ENCODE measurements at regions not wholly inside any gene's neighbourhood (a gene's known extent, or its start where the extent isn't known, plus 50 kb on each side); places are given as distances from the start of the nearest gene placed in this dataset.

- no peak for TF ChIP-seq POLR2AphosphoS5 (IDR thresholded peaks at IDR 0.05)
- no peak for TF ChIP-seq POLR2A (IDR thresholded peaks at IDR 0.05)
- TF ChIP-seq, protein P1, sequence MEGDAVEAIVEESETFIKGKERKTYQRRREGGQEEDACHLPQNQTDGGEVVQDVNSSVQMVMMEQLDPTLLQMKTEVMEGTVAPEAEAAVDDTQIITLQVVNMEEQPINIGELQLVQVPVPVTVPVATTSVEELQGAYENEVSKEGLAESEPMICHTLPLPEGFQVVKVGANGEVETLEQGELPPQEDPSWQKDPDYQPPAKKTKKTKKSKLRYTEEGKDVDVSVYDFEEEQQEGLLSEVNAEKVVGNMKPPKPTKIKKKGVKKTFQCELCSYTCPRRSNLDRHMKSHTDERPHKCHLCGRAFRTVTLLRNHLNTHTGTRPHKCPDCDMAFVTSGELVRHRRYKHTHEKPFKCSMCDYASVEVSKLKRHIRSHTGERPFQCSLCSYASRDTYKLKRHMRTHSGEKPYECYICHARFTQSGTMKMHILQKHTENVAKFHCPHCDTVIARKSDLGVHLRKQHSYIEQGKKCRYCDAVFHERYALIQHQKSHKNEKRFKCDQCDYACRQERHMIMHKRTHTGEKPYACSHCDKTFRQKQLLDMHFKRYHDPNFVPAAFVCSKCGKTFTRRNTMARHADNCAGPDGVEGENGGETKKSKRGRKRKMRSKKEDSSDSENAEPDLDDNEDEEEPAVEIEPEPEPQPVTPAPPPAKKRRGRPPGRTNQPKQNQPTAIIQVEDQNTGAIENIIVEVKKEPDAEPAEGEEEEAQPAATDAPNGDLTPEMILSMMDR (IDR thresholded peaks at IDR 0.05 in 8 of 11, conservative IDR thresholded peaks at IDR 0.05 in 3 of 11), result no peak
- Histone ChIP-seq H3K4me1 (no peaks in the 10 kb centered on the region), H3K4me3 (no peak overlapping the region), H3K36me3 (no peaks in the 10 kb centered on the region), H3K27me3 (replicated peaks in 1 of 7) (no peaks in the 10 kb centered on the region), H3K9me3 (no peaks in the 10 kb centered on the region), H3K27ac (no peak overlapping the region)
- no peak for DNase-seq
- 94 to 99% (median 97%) methylated on average over 2 of the region's 2 CpGs for WGBS, 5 donors
- intact Hi-C loops (cut with DNase I; ENCODE audit: low total_unique reads), result no loop called here
Measured at GRCh38 chr2:149701241-149701640, 113.7 kb upstream of the MMADHC start.

- intact Hi-C loops (cut with DNase I; ENCODE audit: low total_unique reads), result no loop called here
- peak overlapping the region in 4 of 8 donors; percentile 7 to 54 (median 42) for H3K27ac ChIP-seq
- 59 to 84% (median 77%) methylated on average over 3 of the region's 3 CpGs for WGBS, 5 donors
- no peak overlapping the region for H3K4me3 ChIP-seq
- H3K36me3 ChIP-seq, result no peaks in the 10 kb centered on the region
- no peak for DNase-seq
- no peaks in the 10 kb centered on the region for H3K9me3 ChIP-seq
- no peak for TF ChIP-seq POLR2A (IDR thresholded peaks at IDR 0.05)
- no peak for TF ChIP-seq POLR2AphosphoS5 (IDR thresholded peaks at IDR 0.05)
- TF ChIP-seq, protein P1 (IDR thresholded peaks at IDR 0.05 in 8 of 11, conservative IDR thresholded peaks at IDR 0.05 in 3 of 11), result no peak
- H3K4me1 ChIP-seq, result no peaks in the 10 kb centered on the region
- H3K27me3 ChIP-seq (replicated peaks in 1 of 7), result no peaks in the 10 kb centered on the region
Measured at GRCh38 chr2:149692961-149693396, 105.4 kb upstream of the MMADHC start.

DNA sequence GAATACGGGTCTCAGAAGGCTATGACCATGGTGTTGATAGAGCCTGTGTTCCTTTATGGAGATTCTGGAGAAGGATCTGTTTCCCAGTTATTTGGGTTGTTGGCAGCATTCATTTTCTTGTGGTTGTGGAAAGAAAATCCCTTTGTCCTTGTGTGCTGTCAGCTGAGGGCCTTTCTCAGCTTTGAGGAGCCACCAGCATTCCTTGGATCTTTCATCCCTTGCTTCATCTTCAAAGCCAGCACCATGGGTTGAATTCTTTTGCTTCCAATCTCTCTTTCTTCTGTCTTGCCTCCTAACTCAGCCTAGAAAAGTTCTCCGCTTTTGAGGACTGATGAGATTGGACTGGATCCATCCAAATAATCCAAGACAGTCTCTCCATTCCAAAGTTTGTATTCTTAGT, 103.2 kb upstream of the MMADHC start:
- 89 to 97% (median 89%) methylated on average over 2 of the region's 2 CpGs for WGBS, 5 donors
- no peaks in the 10 kb centered on the region for H3K27me3 ChIP-seq (replicated peaks in 1 of 7)

GRCh38 chr2:149687052-149687427, 99.5 kb upstream of the MMADHC start:
- intact Hi-C loops (cut with DNase I; ENCODE audit: low total_unique reads), result no loop called here
- DNase-seq, result no peak
- TF ChIP-seq, protein P1 (IDR thresholded peaks at IDR 0.05 in 8 of 11, conservative IDR thresholded peaks at IDR 0.05 in 3 of 11), result no peak
- TF ChIP-seq POLR2A (IDR thresholded peaks at IDR 0.05), result no peak

More for the DNA sequence above, 103.2 kb upstream of the MMADHC start:
- Histone ChIP-seq H3K4me3 (no peak overlapping the region), H3K4me1 (no peaks in the 10 kb centered on the region), H3K36me3 (no peaks in the 10 kb centered on the region), H3K27ac (no peak overlapping the region), H3K9me3 (peaks cover 0 to under 1% (median 0%) of the 10 kb centered on the region in 8 donors)
- TF ChIP-seq POLR2AphosphoS5 (IDR thresholded peaks at IDR 0.05) (no peak), POLR2A (IDR thresholded peaks at IDR 0.05) (no peak)
- TF ChIP-seq, protein P1 (IDR thresholded peaks at IDR 0.05 in 8 of 11, conservative IDR thresholded peaks at IDR 0.05 in 3 of 11), result no peak
- DNase-seq, result no peak
- intact Hi-C loops (cut with DNase I; ENCODE audit: low total_unique reads), result no loop called here

More at GRCh38 chr2:149687052-149687427, 99.5 kb upstream of the MMADHC start:
- H3K36me3 ChIP-seq, result no peaks in the 10 kb centered on the region
- no peak overlapping the region for H3K27ac ChIP-seq
- H3K4me1 ChIP-seq, result no peaks in the 10 kb centered on the region
- H3K9me3 ChIP-seq, result peaks cover 0 to 9% (median 2%) of the 10 kb centered on the region in 8 donors
- H3K4me3 ChIP-seq, result no peak overlapping the region
- 69 to 82% (median 72%) methylated on average over 2 of the region's 2 CpGs for WGBS, 5 donors
- no peaks in the 10 kb centered on the region for H3K27me3 ChIP-seq (replicated peaks in 1 of 7)

Data from spleen (tissue), 11 donors.